ENCODE measurements at regions not wholly inside any gene's neighbourhood (a gene's known extent, or its start where the extent isn't known, plus 50 kb on each side); places are given as distances from the start of the nearest gene placed in this dataset.

DNA sequence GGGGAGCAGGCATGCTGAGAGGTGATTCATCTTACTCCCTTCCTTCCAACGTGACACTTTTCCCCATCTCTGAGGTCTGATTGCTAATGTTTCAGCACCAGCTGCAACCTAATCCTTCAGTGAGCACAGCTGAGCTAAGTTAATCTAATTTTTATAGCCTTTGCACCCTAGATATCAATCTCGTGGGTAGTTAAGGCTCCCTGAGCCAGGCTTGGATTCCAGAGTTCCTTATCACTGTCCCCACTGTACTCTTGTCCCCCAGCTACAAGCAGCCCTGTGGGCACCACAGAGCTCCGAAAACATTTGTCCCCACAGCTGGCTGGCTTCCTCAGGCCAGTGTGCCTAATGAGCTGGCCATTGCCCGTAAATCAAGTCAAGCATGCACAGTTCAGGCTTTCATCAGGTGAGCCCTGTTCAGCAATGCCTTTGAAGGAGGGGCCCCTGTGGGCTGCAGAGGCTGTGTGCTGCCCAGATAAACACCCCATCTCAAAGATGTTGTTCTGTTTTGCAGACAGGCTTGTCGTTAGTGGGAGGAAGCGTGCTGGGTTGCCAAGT is 376.9 kb upstream of the RASGRP1 start:
- Histone ChIP-seq H3K9ac (ENCODE audit: insufficient read depth in 1 of 2, low read length in 2 of 2) (no peak overlapping the region), H3K36me3 (ENCODE audit: control insufficient read depth in 4 of 4, insufficient read depth in 4 of 4, low read length in 4 of 4) (no peaks in the 10 kb centered on the region), H3K27me3 (ENCODE audit: control insufficient read depth in 3 of 3, insufficient read depth in 3 of 3, low read length in 2 of 3) (no peaks in the 10 kb centered on the region), H3K4me3 (no peak overlapping the region), H3K9me3 (ENCODE audit: control insufficient read depth in 4 of 4, insufficient read depth in 3 of 4, low read length in 3 of 4) (no peaks in the 10 kb centered on the region), H3K4me1 (ENCODE audit: control insufficient read depth in 5 of 5, insufficient read depth in 5 of 5, low read length in 5 of 5) (peaks cover 0 to 6% (median 0%) of the 10 kb centered on the region in 5 donors), H3K27ac (ENCODE audit: low read depth in 1 of 2, low read length in 1 of 2) (no peak overlapping the region)
- TF ChIP-seq, protein P1, sequence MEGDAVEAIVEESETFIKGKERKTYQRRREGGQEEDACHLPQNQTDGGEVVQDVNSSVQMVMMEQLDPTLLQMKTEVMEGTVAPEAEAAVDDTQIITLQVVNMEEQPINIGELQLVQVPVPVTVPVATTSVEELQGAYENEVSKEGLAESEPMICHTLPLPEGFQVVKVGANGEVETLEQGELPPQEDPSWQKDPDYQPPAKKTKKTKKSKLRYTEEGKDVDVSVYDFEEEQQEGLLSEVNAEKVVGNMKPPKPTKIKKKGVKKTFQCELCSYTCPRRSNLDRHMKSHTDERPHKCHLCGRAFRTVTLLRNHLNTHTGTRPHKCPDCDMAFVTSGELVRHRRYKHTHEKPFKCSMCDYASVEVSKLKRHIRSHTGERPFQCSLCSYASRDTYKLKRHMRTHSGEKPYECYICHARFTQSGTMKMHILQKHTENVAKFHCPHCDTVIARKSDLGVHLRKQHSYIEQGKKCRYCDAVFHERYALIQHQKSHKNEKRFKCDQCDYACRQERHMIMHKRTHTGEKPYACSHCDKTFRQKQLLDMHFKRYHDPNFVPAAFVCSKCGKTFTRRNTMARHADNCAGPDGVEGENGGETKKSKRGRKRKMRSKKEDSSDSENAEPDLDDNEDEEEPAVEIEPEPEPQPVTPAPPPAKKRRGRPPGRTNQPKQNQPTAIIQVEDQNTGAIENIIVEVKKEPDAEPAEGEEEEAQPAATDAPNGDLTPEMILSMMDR (IDR thresholded peaks at IDR 0.05; ENCODE audit: control extremely low read depth, extremely low read depth) = no peak
- WGBS, 2 donors = 68 to 76% methylated on average over 6 of the region's 6 CpGs
- DNase-seq = no peak
- ATAC-seq (ENCODE audit: insufficient read depth, low FRiP score) = no peak

GRCh38 chr15:38944536-38944935 is 379.9 kb upstream of the RASGRP1 start:
- TF ChIP-seq, protein P1 (IDR thresholded peaks at IDR 0.05; ENCODE audit: control extremely low read depth, extremely low read depth) = no peak
- H3K9me3 ChIP-seq (ENCODE audit: control insufficient read depth in 4 of 4, insufficient read depth in 3 of 4, low read length in 3 of 4) = no peaks in the 10 kb centered on the region
- no peak overlapping the region for H3K27ac ChIP-seq (ENCODE audit: low read depth in 1 of 2, low read length in 1 of 2)
- no peaks in the 10 kb centered on the region for H3K36me3 ChIP-seq (ENCODE audit: control insufficient read depth in 4 of 4, insufficient read depth in 4 of 4, low read length in 4 of 4)
- no peak overlapping the region for H3K9ac ChIP-seq (ENCODE audit: insufficient read depth in 1 of 2, low read length in 2 of 2)
- no peak for DNase-seq
- no peak for ATAC-seq (ENCODE audit: insufficient read depth, low FRiP score)
- peaks cover 0 to 6% (median 0%) of the 10 kb centered on the region in 5 donors for H3K4me1 ChIP-seq (ENCODE audit: control insufficient read depth in 5 of 5, insufficient read depth in 5 of 5, low read length in 5 of 5)
- no peaks in the 10 kb centered on the region for H3K27me3 ChIP-seq (ENCODE audit: control insufficient read depth in 3 of 3, insufficient read depth in 3 of 3, low read length in 2 of 3)
- no peak overlapping the region for H3K4me3 ChIP-seq

DNA sequence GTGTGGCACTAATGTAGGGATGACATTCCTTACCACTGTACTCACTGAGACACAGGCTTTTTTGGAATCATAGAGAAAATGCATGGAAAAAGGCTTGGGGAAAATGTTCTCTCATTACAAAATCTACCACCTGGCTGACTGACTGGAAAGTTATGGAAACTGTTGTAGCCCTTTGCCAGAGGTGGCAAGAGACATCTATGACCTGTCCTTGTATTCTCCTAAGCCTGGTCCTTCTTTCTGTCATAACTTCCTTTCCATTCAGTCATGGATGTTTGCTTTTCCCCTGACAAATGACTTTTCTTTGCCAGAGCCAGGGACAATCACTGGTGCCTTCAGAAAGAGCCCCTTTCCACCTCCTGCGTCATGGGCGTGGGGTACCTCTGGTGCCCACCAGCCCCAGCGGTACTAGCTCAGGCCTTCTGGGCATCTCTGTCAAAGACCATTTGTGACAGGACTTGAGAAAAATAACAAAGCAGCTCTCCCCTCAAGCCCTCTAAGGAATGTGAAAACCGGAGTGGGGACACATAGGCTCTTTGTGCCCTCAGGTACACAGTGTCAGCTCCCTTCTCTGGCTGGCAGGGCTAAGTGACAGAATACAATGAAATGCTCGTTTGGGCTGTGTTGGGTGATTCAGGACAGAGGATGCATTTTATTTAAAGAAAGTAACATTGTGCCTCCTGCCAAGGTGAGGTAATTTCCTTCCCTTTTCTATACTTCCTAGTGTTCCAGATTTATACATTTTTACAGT is 381.1 kb upstream of the RASGRP1 start:
- Histone ChIP-seq H3K27me3 (ENCODE audit: control insufficient read depth in 3 of 3, insufficient read depth in 3 of 3, low read length in 2 of 3) (no peaks in the 10 kb centered on the region), H3K36me3 (ENCODE audit: control insufficient read depth in 4 of 4, insufficient read depth in 4 of 4, low read length in 4 of 4) (no peaks in the 10 kb centered on the region), H3K27ac (ENCODE audit: low read depth in 1 of 2, low read length in 1 of 2) (no peak overlapping the region), H3K4me1 (ENCODE audit: control insufficient read depth in 5 of 5, insufficient read depth in 5 of 5, low read length in 5 of 5) (peaks cover 0 to 6% (median 0%) of the 10 kb centered on the region in 5 donors), H3K9me3 (ENCODE audit: control insufficient read depth in 4 of 4, insufficient read depth in 3 of 4, low read length in 3 of 4) (no peaks in the 10 kb centered on the region), H3K9ac (ENCODE audit: insufficient read depth in 1 of 2, low read length in 2 of 2) (no peak overlapping the region), H3K4me3 (no peak overlapping the region)
- peak in 1 of 3 donors; percentile 21 for DNase-seq
- TF ChIP-seq, protein P1 (IDR thresholded peaks at IDR 0.05; ENCODE audit: control extremely low read depth, extremely low read depth) = no peak
- WGBS, 2 donors = 67 to 70% methylated on average over 5 of the region's 5 CpGs
- no peak for ATAC-seq (ENCODE audit: insufficient read depth, low FRiP score)
